ENCODE measurements at regions not wholly inside any gene's neighbourhood (a gene's known extent, or its start where the extent isn't known, plus 50 kb on each side); places are given as distances from the start of the nearest gene placed in this dataset.
A peak's percentile ranks its signal among the peaks of the same experiment; 100 is the strongest.

GRCh38 chr2:160891353-160891740, 268.9 kb upstream of the TANK start:
- Histone ChIP-seq H3K36me3 (no peaks in the 10 kb centered on the region), H3K27me3 (ENCODE audit: low read depth) (no peaks in the 10 kb centered on the region), H3K9me3 (replicated peaks) (peaks cover 6% of the 10 kb centered on the region), H3K4me3 (no peak overlapping the region), H3K27ac (replicated peaks) (peak overlapping the region; percentile 31), H3K4me1 (peaks cover 10% of the 10 kb centered on the region)
- intact Hi-C loops (cut with micrococcal nuclease): no loop called here
- DNase-seq: no peak
- TF ChIP-seq CTCF (IDR thresholded peaks at IDR 0.05; ENCODE audit: borderline replicate concordance): no peak

DNA sequence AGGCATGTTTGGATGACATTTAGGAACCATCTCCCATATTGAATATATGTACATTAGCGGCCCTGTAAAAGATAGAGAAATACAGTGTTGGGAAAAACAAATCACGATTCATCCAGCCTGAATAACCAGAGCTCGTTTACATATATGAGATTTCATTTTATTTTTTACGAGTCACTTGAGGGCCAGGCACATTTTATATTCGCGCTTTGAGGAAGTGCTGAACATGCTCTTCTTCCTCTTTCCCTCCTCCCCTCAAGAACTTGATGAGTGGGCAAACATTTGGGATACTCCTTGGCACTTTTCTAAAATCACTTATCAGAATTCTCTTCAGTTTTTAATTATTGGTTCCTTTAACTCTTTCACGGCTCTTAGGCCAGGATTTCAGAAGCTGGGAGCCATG, 268.0 kb upstream of the TANK start:
- Histone ChIP-seq H3K4me3 (no peak overlapping the region), H3K27ac (replicated peaks) (no peak overlapping the region), H3K9me3 (replicated peaks) (peaks cover 10% of the 10 kb centered on the region), H3K27me3 (ENCODE audit: low read depth) (no peaks in the 10 kb centered on the region), H3K4me1 (peaks cover 10% of the 10 kb centered on the region), H3K36me3 (no peaks in the 10 kb centered on the region)
- intact Hi-C loops (cut with micrococcal nuclease): no loop called here
- no peak for TF ChIP-seq CTCF (IDR thresholded peaks at IDR 0.05; ENCODE audit: borderline replicate concordance)
- no peak for DNase-seq

GRCh38 chr2:160893581-160893980, 266.6 kb upstream of the TANK start:
- no peak for TF ChIP-seq CTCF (IDR thresholded peaks at IDR 0.05; ENCODE audit: borderline replicate concordance)
- H3K27ac ChIP-seq (replicated peaks): no peak overlapping the region

DNA sequence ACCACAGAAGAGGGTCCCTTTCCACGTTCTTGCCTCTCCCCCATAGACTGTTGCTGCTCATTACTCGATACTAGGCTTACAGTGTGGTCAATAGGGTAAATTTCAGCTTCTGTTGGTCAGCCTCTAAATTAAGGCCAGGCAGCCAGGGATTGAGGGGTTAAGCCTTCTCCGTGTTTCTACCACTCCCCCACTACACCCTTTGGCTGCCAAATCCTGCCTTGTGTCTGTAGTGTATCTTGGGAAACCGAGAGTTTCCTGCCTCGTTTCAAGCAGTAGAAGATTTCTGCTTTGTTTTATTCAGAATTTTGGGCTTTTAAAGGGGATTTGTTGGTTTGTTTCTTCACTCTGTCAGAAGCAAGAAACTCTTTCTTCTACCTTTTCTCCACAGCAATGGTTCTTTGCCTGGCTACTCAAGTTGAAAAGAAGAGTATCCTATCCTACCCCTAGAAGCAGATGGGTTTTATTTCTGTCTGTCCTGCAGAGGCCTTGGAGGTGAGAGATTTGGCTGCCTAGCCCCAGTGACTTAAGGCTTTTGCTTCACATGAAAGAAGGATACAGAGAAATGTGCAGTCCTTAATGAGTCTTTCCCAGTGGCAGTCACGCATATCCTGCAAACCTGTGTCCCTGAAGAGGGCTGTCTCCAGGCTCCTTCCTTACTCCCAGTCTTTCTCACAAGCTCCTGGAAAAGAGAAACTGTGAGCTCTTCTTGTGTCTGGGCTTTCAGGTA, 261.5 kb upstream of the TANK start:
- H3K27me3 ChIP-seq (ENCODE audit: low read depth): no peaks in the 10 kb centered on the region
- peaks cover 10% of the 10 kb centered on the region for H3K9me3 ChIP-seq (replicated peaks)
- peaks cover 19% of the 10 kb centered on the region for H3K4me1 ChIP-seq
- H3K4me3 ChIP-seq: no peak overlapping the region
- intact Hi-C loops (cut with micrococcal nuclease): no loop called here
- H3K27ac ChIP-seq (replicated peaks): peak overlapping the region; percentile 39
- no peak for TF ChIP-seq CTCF (IDR thresholded peaks at IDR 0.05; ENCODE audit: borderline replicate concordance)
- no peak for DNase-seq
- H3K36me3 ChIP-seq: no peaks in the 10 kb centered on the region

More at GRCh38 chr2:160893581-160893980, 266.6 kb upstream of the TANK start:
- intact Hi-C loops (cut with micrococcal nuclease): no loop called here
- peak; percentile 33 for DNase-seq
- H3K9me3 ChIP-seq (replicated peaks): peaks cover 10% of the 10 kb centered on the region
- H3K27me3 ChIP-seq (ENCODE audit: low read depth): no peaks in the 10 kb centered on the region
- H3K4me3 ChIP-seq: no peak overlapping the region
- H3K4me1 ChIP-seq: peaks cover 10% of the 10 kb centered on the region
- H3K36me3 ChIP-seq: no peaks in the 10 kb centered on the region

DNA sequence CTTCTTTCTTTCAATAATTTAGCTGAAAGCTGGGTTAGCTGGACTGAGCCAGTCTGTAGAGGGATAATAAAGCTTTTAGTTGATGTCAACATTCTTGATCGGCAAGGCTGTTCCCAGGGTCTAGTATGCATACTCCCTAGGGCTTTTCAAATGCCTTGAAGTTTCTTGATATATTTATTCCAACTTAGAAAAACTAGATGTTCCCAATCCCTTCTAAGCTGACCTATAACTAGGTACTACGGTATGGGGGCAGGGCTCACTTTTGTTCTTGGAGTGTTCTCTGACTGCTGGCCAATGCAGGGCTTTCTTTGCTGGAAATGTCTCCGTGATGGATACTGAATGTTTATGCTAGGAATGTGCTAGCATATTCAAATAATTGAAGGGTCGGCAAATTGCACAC, 258.6 kb upstream of the TANK start:
- DNase-seq: no peak
- intact Hi-C loops (cut with micrococcal nuclease): no loop called here
- H3K27ac ChIP-seq (replicated peaks): peak overlapping the region; percentile 70
- no peaks in the 10 kb centered on the region for H3K27me3 ChIP-seq (ENCODE audit: low read depth)
- TF ChIP-seq CTCF (IDR thresholded peaks at IDR 0.05; ENCODE audit: borderline replicate concordance): no peak
- H3K4me1 ChIP-seq: peaks cover 19% of the 10 kb centered on the region
- H3K9me3 ChIP-seq (replicated peaks): peaks cover 1% of the 10 kb centered on the region
- peak overlapping the region; percentile 13 for H3K4me3 ChIP-seq
- H3K36me3 ChIP-seq: no peaks in the 10 kb centered on the region
